Hematopoietic multipotent progenitor cell treated with erythropoietin and hydrocortisone succinate and interleukin-3 and kit ligand, for 4 days (in vitro differentiated cells): ENCODE measurements at regions not wholly inside any gene's neighbourhood (a gene's known extent, or its start where the extent isn't known, plus 50 kb on each side); places are given as distances from the start of the nearest gene placed in this dataset.
"Not testable (repeated sequence)": the region's sequence is repeated elsewhere in the genome, so short reads cannot be mapped to it uniquely, and the experiment has no call there.

ENCODE experiments used
- DNase-seq: peaks from one replicate; pipeline ENCODE4 v3.0.0-alpha.2; 2015

GRCh38 chr4:32661229-32661628 is 1941.1 kb downstream of the PCDH7 start:
- DNase-seq = no peak

- DNase-seq = no peak
Measured at GRCh38 chr4:32662803-32663202, 1942.6 kb downstream of the PCDH7 start.

- no peak for DNase-seq
Measured at GRCh38 chr4:32672359-32672758, 1952.2 kb downstream of the PCDH7 start.

GRCh38 chr4:32680946-32681345 is 1960.8 kb downstream of the PCDH7 start:
- DNase-seq = no peak

GRCh38 chr4:32684160-32684559 is 1964.0 kb downstream of the PCDH7 start:
- DNase-seq = no peak

- no peak for DNase-seq
Measured at GRCh38 chr4:32686123-32686522, 1966.0 kb downstream of the PCDH7 start.

- DNase-seq = no peak
Measured at GRCh38 chr4:32689518-32689917, 1969.3 kb downstream of the PCDH7 start.

- DNase-seq = no peak
Measured at GRCh38 chr4:32697281-32697814, 1977.2 kb downstream of the PCDH7 start.

GRCh38 chr4:32700838-32701237 is 1980.7 kb downstream of the PCDH7 start:
- DNase-seq = no peak

GRCh38 chr4:32706893-32707292 is 1986.7 kb downstream of the PCDH7 start:
- DNase-seq = no peak

- not testable (repeated sequence) for DNase-seq
Measured at GRCh38 chr4:32716090-32716620, 1996.0 kb downstream of the PCDH7 start.

- no peak for DNase-seq
Measured at GRCh38 chr4:32735856-32736590, 2015.9 kb downstream of the PCDH7 start.

- DNase-seq = no peak
Measured at GRCh38 chr4:32744211-32744610, 2024.0 kb downstream of the PCDH7 start.

- no peak for DNase-seq
Measured at GRCh38 chr4:32745351-32745750, 2025.2 kb downstream of the PCDH7 start.

GRCh38 chr4:32748061-32748460 is 2027.9 kb downstream of the PCDH7 start:
- DNase-seq = no peak

- no peak for DNase-seq
Measured at GRCh38 chr4:32748498-32748897, 2028.3 kb downstream of the PCDH7 start.

GRCh38 chr4:32752962-32753361 is 2032.8 kb downstream of the PCDH7 start:
- no peak for DNase-seq

- no peak for DNase-seq
Measured at GRCh38 chr4:32768664-32769389, 2048.7 kb downstream of the PCDH7 start.

- DNase-seq = no peak
Measured at GRCh38 chr4:32771491-32771890, 2051.3 kb downstream of the PCDH7 start.

- peak; percentile 32 for DNase-seq
Measured at GRCh38 chr4:32775049-32775448, 2054.9 kb downstream of the PCDH7 start.

- no peak for DNase-seq
Measured at GRCh38 chr4:32776435-32777203, 2056.4 kb downstream of the PCDH7 start.

- no peak for DNase-seq
Measured at GRCh38 chr4:32778025-32778424, 2057.9 kb downstream of the PCDH7 start.

- DNase-seq = no peak
Measured at GRCh38 chr4:32778938-32779337, 2058.8 kb downstream of the PCDH7 start.
